ENCODE measurements at regions not wholly inside any gene's neighbourhood (a gene's known extent, or its start where the extent isn't known, plus 50 kb on each side); places are given as distances from the start of the nearest gene placed in this dataset.

DNA sequence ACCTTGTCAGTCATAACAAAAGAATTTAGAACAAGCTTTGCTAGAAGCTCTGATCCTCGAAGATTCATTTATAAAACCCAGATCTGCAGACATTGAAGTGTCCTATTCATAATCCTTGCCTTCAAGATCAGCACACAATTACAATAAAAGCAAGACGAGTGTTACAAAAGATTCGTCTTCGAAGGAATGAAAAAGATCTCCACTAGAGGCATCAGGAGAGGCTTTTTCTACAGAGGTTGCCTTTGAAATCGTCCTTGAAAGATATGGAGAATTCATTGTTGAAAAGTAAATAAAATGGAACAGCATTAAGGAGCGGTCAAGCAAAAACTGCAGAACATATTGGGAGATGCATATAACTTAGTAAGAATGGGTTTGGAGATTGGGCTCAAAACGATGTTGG, 146.4 kb downstream of the BMP4 start:
- TF ChIP-seq EZH2 (IDR thresholded peaks at IDR 0.05; ENCODE audit: low read depth, unreplicated experiment): no peak
- TF ChIP-seq, protein P1, sequence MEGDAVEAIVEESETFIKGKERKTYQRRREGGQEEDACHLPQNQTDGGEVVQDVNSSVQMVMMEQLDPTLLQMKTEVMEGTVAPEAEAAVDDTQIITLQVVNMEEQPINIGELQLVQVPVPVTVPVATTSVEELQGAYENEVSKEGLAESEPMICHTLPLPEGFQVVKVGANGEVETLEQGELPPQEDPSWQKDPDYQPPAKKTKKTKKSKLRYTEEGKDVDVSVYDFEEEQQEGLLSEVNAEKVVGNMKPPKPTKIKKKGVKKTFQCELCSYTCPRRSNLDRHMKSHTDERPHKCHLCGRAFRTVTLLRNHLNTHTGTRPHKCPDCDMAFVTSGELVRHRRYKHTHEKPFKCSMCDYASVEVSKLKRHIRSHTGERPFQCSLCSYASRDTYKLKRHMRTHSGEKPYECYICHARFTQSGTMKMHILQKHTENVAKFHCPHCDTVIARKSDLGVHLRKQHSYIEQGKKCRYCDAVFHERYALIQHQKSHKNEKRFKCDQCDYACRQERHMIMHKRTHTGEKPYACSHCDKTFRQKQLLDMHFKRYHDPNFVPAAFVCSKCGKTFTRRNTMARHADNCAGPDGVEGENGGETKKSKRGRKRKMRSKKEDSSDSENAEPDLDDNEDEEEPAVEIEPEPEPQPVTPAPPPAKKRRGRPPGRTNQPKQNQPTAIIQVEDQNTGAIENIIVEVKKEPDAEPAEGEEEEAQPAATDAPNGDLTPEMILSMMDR (conservative IDR thresholded peaks at IDR 0.05; ENCODE audit: low read depth in 2 of 2): no peak; a peak in 1 of 4 replicates
- TF ChIP-seq NANOG (IDR thresholded peaks at IDR 0.05; ENCODE audit: borderline replicate concordance): no peak
- TF ChIP-seq POLR2AphosphoS5 (IDR thresholded peaks at IDR 0.05; ENCODE audit: low read depth): no peak
- TF ChIP-seq, protein P2, sequence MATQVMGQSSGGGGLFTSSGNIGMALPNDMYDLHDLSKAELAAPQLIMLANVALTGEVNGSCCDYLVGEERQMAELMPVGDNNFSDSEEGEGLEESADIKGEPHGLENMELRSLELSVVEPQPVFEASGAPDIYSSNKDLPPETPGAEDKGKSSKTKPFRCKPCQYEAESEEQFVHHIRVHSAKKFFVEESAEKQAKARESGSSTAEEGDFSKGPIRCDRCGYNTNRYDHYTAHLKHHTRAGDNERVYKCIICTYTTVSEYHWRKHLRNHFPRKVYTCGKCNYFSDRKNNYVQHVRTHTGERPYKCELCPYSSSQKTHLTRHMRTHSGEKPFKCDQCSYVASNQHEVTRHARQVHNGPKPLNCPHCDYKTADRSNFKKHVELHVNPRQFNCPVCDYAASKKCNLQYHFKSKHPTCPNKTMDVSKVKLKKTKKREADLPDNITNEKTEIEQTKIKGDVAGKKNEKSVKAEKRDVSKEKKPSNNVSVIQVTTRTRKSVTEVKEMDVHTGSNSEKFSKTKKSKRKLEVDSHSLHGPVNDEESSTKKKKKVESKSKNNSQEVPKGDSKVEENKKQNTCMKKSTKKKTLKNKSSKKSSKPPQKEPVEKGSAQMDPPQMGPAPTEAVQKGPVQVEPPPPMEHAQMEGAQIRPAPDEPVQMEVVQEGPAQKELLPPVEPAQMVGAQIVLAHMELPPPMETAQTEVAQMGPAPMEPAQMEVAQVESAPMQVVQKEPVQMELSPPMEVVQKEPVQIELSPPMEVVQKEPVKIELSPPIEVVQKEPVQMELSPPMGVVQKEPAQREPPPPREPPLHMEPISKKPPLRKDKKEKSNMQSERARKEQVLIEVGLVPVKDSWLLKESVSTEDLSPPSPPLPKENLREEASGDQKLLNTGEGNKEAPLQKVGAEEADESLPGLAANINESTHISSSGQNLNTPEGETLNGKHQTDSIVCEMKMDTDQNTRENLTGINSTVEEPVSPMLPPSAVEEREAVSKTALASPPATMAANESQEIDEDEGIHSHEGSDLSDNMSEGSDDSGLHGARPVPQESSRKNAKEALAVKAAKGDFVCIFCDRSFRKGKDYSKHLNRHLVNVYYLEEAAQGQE (IDR thresholded peaks at IDR 0.05; ENCODE audit: unreplicated experiment): no peak
- no peak for TF ChIP-seq EZH2phosphoT487 (IDR thresholded peaks at IDR 0.05; ENCODE audit: unreplicated experiment)
- TF ChIP-seq JUNB (IDR thresholded peaks at IDR 0.05; ENCODE audit: unreplicated experiment): no peak

Data from GM23338 (cell line).